ENCODE measurements at regions not wholly inside any gene's neighbourhood (a gene's known extent, or its start where the extent isn't known, plus 50 kb on each side); places are given as distances from the start of the nearest gene placed in this dataset.

GRCh38 chr4:171473155-171473554 lies 340.0 kb upstream of the GALNTL6 start:
- Histone ChIP-seq H3K4me3 (no peak overlapping the region), H3K27ac (no peak overlapping the region), H3K36me3 (replicated peaks in 1 of 2; ENCODE audit: insufficient read depth in 1 of 2, low read depth in 2 of 2) (no peaks in the 10 kb centered on the region), H3K4me1 (no peaks in the 10 kb centered on the region), H3K27me3 (no peaks in the 10 kb centered on the region), H3K9me3 (no peaks in the 10 kb centered on the region)
- DNase-seq (no peak), ATAC-seq (no peak)
- 32% methylated on average over 2 of the region's 2 CpGs for WGBS, 2 donors
- intact Hi-C loops (cut with DNase I): no loop called here
- no peak for TF ChIP-seq POLR2A (IDR thresholded peaks at IDR 0.05)
- TF ChIP-seq, protein P1, sequence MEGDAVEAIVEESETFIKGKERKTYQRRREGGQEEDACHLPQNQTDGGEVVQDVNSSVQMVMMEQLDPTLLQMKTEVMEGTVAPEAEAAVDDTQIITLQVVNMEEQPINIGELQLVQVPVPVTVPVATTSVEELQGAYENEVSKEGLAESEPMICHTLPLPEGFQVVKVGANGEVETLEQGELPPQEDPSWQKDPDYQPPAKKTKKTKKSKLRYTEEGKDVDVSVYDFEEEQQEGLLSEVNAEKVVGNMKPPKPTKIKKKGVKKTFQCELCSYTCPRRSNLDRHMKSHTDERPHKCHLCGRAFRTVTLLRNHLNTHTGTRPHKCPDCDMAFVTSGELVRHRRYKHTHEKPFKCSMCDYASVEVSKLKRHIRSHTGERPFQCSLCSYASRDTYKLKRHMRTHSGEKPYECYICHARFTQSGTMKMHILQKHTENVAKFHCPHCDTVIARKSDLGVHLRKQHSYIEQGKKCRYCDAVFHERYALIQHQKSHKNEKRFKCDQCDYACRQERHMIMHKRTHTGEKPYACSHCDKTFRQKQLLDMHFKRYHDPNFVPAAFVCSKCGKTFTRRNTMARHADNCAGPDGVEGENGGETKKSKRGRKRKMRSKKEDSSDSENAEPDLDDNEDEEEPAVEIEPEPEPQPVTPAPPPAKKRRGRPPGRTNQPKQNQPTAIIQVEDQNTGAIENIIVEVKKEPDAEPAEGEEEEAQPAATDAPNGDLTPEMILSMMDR (IDR thresholded peaks at IDR 0.05): no peak

DNA sequence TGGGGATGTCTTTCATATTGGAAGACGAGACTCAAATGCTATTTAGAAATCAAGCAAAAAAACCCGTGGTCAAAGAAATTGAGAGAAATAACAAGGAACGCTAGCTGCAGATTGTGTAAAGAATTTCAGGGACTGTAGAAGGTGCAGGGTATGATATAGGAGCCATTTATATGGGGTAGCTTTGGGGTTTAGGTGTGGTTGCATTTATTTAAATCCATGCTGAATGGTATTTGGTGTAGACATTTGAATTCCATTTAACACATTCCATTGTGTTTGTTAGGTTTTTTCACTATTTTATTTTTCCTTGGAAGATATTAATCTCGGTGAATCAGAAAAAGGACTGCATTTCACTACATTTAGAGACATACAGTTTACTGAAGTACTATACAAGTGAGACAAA lies 341.0 kb upstream of the GALNTL6 start:
- 81% methylated on average over 4 of the region's 4 CpGs for WGBS, 2 donors
- no peaks in the 10 kb centered on the region for H3K36me3 ChIP-seq (replicated peaks in 1 of 2; ENCODE audit: insufficient read depth in 1 of 2, low read depth in 2 of 2)
- no peak overlapping the region for H3K27ac ChIP-seq
- no peak overlapping the region for H3K4me3 ChIP-seq
- H3K9me3 ChIP-seq: no peaks in the 10 kb centered on the region
- intact Hi-C loops (cut with DNase I): no loop called here
- H3K27me3 ChIP-seq: no peaks in the 10 kb centered on the region
- DNase-seq (no peak), ATAC-seq (no peak)
- TF ChIP-seq, protein P1 (IDR thresholded peaks at IDR 0.05): no peak
- no peak for TF ChIP-seq POLR2A (IDR thresholded peaks at IDR 0.05)
- H3K4me1 ChIP-seq: no peaks in the 10 kb centered on the region

GRCh38 chr4:171464499-171464898 lies 348.7 kb upstream of the GALNTL6 start:
- WGBS, 2 donors: 42 to 46% methylated on average over 3 of the region's 3 CpGs
- ATAC-seq: no peak
- no peaks in the 10 kb centered on the region for H3K4me1 ChIP-seq
- no peaks in the 10 kb centered on the region for H3K9me3 ChIP-seq
- no peaks in the 10 kb centered on the region for H3K27me3 ChIP-seq
- no peak for TF ChIP-seq POLR2A (IDR thresholded peaks at IDR 0.05)
- TF ChIP-seq, protein P1 (IDR thresholded peaks at IDR 0.05): no peak
- H3K27ac ChIP-seq: no peak overlapping the region
- no peak for DNase-seq
- H3K4me3 ChIP-seq: no peak overlapping the region
- H3K36me3 ChIP-seq (replicated peaks in 1 of 2; ENCODE audit: insufficient read depth in 1 of 2, low read depth in 2 of 2): no peaks in the 10 kb centered on the region
- intact Hi-C loops (cut with DNase I): no loop called here

DNA sequence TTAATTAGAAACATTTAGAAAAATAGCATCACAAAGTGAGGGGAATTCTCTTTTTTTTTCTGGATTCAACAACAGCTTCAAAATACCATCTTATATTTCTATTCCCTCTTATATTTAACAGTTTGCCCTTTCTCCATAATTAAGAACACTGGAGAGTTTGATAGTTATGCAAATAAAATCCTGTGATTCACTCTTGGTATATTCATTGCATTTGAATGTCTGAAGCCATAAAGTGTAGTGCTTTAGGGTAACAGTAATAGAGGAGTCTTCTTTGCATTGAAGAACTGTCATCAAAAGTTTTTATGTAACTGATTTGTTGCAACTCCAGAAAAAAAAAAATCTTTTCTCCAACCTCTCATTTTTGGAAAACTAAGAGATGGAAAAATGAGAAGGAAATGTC lies 352.0 kb upstream of the GALNTL6 start:
- no peak for ATAC-seq
- H3K4me3 ChIP-seq: no peak overlapping the region
- no peaks in the 10 kb centered on the region for H3K4me1 ChIP-seq
- no peaks in the 10 kb centered on the region for H3K27me3 ChIP-seq
- peaks cover 0 to 7% (median 0%) of the 10 kb centered on the region in 3 donors for H3K9me3 ChIP-seq
- DNase-seq: no peak
- TF ChIP-seq, protein P1 (IDR thresholded peaks at IDR 0.05): no peak
- no peak for TF ChIP-seq POLR2A (IDR thresholded peaks at IDR 0.05)
- H3K36me3 ChIP-seq (replicated peaks in 1 of 2; ENCODE audit: insufficient read depth in 1 of 2, low read depth in 2 of 2): no peaks in the 10 kb centered on the region
- H3K27ac ChIP-seq: no peak overlapping the region
- intact Hi-C loops (cut with DNase I): no loop called here

DNA sequence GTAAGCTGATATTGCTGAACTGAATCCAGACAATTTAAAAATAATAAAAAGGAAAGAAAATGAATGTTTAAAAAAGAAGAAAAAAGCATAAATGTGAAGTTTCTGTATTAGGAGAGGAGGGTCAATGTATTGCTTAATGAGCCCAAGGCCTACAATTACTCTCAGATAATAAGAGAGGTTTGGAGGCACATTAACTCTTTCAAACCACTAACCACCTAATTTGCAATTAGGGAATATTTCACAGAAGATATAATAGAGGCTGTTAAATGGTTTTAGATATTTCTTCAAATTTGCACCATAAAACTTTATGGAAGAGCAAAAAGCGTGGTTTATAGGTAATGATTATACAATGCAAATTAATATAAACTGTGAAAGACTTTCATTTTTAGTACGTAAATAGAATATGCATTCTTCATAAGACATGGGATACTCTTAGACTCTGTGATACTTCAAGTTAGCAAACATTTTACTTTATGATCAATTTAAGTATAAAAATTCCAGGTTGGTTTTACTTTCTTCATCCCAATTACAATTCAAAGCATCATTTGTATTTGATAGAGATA lies 364.2 kb upstream of the GALNTL6 start:
- DNase-seq (no peak), ATAC-seq (no peak)
- H3K36me3 ChIP-seq (replicated peaks in 1 of 2; ENCODE audit: insufficient read depth in 1 of 2, low read depth in 2 of 2): no peaks in the 10 kb centered on the region
- intact Hi-C loops (cut with DNase I): no loop called here
- TF ChIP-seq POLR2A (IDR thresholded peaks at IDR 0.05): no peak
- TF ChIP-seq, protein P1 (IDR thresholded peaks at IDR 0.05): no peak
- H3K27me3 ChIP-seq: no peaks in the 10 kb centered on the region
- no peaks in the 10 kb centered on the region for H3K9me3 ChIP-seq
- WGBS, 2 donors: 82 to 88% methylated on average over 2 of the region's 2 CpGs
- H3K27ac ChIP-seq: no peak overlapping the region
- H3K4me1 ChIP-seq: no peaks in the 10 kb centered on the region
- H3K4me3 ChIP-seq: no peak overlapping the region

Data from body of pancreas (tissue), 4 donors.